GM18907 (cell line): ENCODE measurements at regions not wholly inside any gene's neighbourhood (a gene's known extent, or its start where the extent isn't known, plus 50 kb on each side); places are given as distances from the start of the nearest gene placed in this dataset.
"Not testable (repeated sequence)": the region's sequence is repeated elsewhere in the genome, so short reads cannot be mapped to it uniquely, and the experiment has no call there.

ENCODE experiments used
- ATAC-seq: cut with Tn5 transposase; IDR thresholded peaks from one replicate; pipeline ENCODE4 v1.9.1; 2021; ENCODE audit warnings: mild to moderate bottlenecking, moderate library complexity; ENCODE audit not compliant: unreplicated experiment

GRCh38 chr5:7268722-7269121 is 127.2 kb upstream of the ADCY2 start:
- ATAC-seq, result not testable (repeated sequence)

- no peak for ATAC-seq
Measured at GRCh38 chr5:7269591-7270274, 126.2 kb upstream of the ADCY2 start.

GRCh38 chr5:7271435-7272084 is 124.4 kb upstream of the ADCY2 start:
- ATAC-seq, result no peak

- ATAC-seq, result no peak
Measured at GRCh38 chr5:7272408-7272965, 123.5 kb upstream of the ADCY2 start.

- ATAC-seq, result no peak
Measured at GRCh38 chr5:7274203-7274602, 121.7 kb upstream of the ADCY2 start.

GRCh38 chr5:7289634-7290033 is 106.3 kb upstream of the ADCY2 start:
- ATAC-seq, result not testable (repeated sequence)

- ATAC-seq, result not testable (repeated sequence)
Measured at GRCh38 chr5:7297821-7298220, 98.1 kb upstream of the ADCY2 start.

GRCh38 chr5:7299731-7300130 is 96.2 kb upstream of the ADCY2 start:
- ATAC-seq, result not testable (repeated sequence)

- not testable (repeated sequence) for ATAC-seq
Measured at GRCh38 chr5:7305000-7305674, 90.8 kb upstream of the ADCY2 start.

GRCh38 chr5:7306556-7306955 is 89.4 kb upstream of the ADCY2 start:
- not testable (repeated sequence) for ATAC-seq

GRCh38 chr5:7307709-7308108 is 88.2 kb upstream of the ADCY2 start:
- ATAC-seq, result not testable (repeated sequence)

GRCh38 chr5:7309715-7310114 is 86.2 kb upstream of the ADCY2 start:
- not testable (repeated sequence) for ATAC-seq

GRCh38 chr5:7310656-7311055 is 85.3 kb upstream of the ADCY2 start:
- ATAC-seq, result not testable (repeated sequence)

GRCh38 chr5:7315118-7315517 is 80.8 kb upstream of the ADCY2 start:
- no peak for ATAC-seq

GRCh38 chr5:7317751-7318150 is 78.2 kb upstream of the ADCY2 start:
- ATAC-seq, result no peak

- ATAC-seq, result no peak
Measured at GRCh38 chr5:7320701-7321301, 75.1 kb upstream of the ADCY2 start.

GRCh38 chr5:7321724-7322123 is 74.2 kb upstream of the ADCY2 start:
- no peak for ATAC-seq

GRCh38 chr5:7324919-7325318 is 71.0 kb upstream of the ADCY2 start:
- no peak for ATAC-seq

- no peak for ATAC-seq
Measured at GRCh38 chr5:7325975-7326913, 69.7 kb upstream of the ADCY2 start.

GRCh38 chr5:7329141-7329540 is 66.8 kb upstream of the ADCY2 start:
- ATAC-seq, result no peak
